ENCODE measurements at regions not wholly inside any gene's neighbourhood (a gene's known extent, or its start where the extent isn't known, plus 50 kb on each side); places are given as distances from the start of the nearest gene placed in this dataset.

GRCh38 chr1:96581772-96582171 is 139.8 kb upstream of the PTBP2 start:
- Histone ChIP-seq H3K4me3 (replicated peaks; ENCODE audit: insufficient read depth, low read length) (no peak overlapping the region), H3K27me3 (ENCODE audit: insufficient read depth, poor library complexity, severe bottlenecking) (no peaks in the 10 kb centered on the region), H3K27ac (replicated peaks) (no peak overlapping the region)
- DNase-seq (ENCODE audit: low read depth in 1 of 2, low spot score in 1 of 2): no peak
- no peak for TF ChIP-seq GABPA (IDR thresholded peaks at IDR 0.05; ENCODE audit: low read depth)
- no peak for TF ChIP-seq SPI1 (IDR thresholded peaks at IDR 0.05; ENCODE audit: borderline replicate concordance, low read depth)
- no peak for TF ChIP-seq POLR2AphosphoS5 (IDR thresholded peaks at IDR 0.05; ENCODE audit: low read depth)
- no peak for TF ChIP-seq REST (IDR thresholded peaks at IDR 0.05; ENCODE audit: insufficient replicate concordance, low read depth)
- TF ChIP-seq CTCF (IDR thresholded peaks at IDR 0.05; ENCODE audit: insufficient read depth, low read length): no peak

- TF ChIP-seq REST (IDR thresholded peaks at IDR 0.05; ENCODE audit: insufficient replicate concordance, low read depth) (no peak), CTCF (IDR thresholded peaks at IDR 0.05; ENCODE audit: insufficient read depth, low read length) (no peak), POLR2AphosphoS5 (IDR thresholded peaks at IDR 0.05; ENCODE audit: low read depth) (no peak), SPI1 (IDR thresholded peaks at IDR 0.05; ENCODE audit: borderline replicate concordance, low read depth) (no peak), GABPA (IDR thresholded peaks at IDR 0.05; ENCODE audit: low read depth) (no peak)
These were observed 137.7 kb upstream of the PTBP2 start for GRCh38 chr1:96583903-96584302.

GRCh38 chr1:96587222-96587621 is 134.4 kb upstream of the PTBP2 start:
- no peak for TF ChIP-seq POLR2AphosphoS5 (IDR thresholded peaks at IDR 0.05; ENCODE audit: low read depth)
- TF ChIP-seq REST (IDR thresholded peaks at IDR 0.05; ENCODE audit: insufficient replicate concordance, low read depth): no peak
- TF ChIP-seq SPI1 (IDR thresholded peaks at IDR 0.05; ENCODE audit: borderline replicate concordance, low read depth): no peak
- no peak for TF ChIP-seq GABPA (IDR thresholded peaks at IDR 0.05; ENCODE audit: low read depth)
- no peak for TF ChIP-seq CTCF (IDR thresholded peaks at IDR 0.05; ENCODE audit: insufficient read depth, low read length)
- Histone ChIP-seq H3K27ac (replicated peaks) (no peak overlapping the region), H3K4me3 (replicated peaks; ENCODE audit: insufficient read depth, low read length) (no peak overlapping the region), H3K27me3 (ENCODE audit: insufficient read depth, poor library complexity, severe bottlenecking) (no peaks in the 10 kb centered on the region)
- DNase-seq (ENCODE audit: low read depth in 1 of 2, low spot score in 1 of 2): no peak

More at GRCh38 chr1:96583903-96584302, 137.7 kb upstream of the PTBP2 start:
- DNase-seq (ENCODE audit: low read depth in 1 of 2, low spot score in 1 of 2): no peak
- H3K27me3 ChIP-seq (ENCODE audit: insufficient read depth, poor library complexity, severe bottlenecking): no peaks in the 10 kb centered on the region
- H3K4me3 ChIP-seq (replicated peaks; ENCODE audit: insufficient read depth, low read length): no peak overlapping the region
- no peak overlapping the region for H3K27ac ChIP-seq (replicated peaks)
